ENCODE measurements at regions not wholly inside any gene's neighbourhood (a gene's known extent, or its start where the extent isn't known, plus 50 kb on each side); places are given as distances from the start of the nearest gene placed in this dataset.

DNA sequence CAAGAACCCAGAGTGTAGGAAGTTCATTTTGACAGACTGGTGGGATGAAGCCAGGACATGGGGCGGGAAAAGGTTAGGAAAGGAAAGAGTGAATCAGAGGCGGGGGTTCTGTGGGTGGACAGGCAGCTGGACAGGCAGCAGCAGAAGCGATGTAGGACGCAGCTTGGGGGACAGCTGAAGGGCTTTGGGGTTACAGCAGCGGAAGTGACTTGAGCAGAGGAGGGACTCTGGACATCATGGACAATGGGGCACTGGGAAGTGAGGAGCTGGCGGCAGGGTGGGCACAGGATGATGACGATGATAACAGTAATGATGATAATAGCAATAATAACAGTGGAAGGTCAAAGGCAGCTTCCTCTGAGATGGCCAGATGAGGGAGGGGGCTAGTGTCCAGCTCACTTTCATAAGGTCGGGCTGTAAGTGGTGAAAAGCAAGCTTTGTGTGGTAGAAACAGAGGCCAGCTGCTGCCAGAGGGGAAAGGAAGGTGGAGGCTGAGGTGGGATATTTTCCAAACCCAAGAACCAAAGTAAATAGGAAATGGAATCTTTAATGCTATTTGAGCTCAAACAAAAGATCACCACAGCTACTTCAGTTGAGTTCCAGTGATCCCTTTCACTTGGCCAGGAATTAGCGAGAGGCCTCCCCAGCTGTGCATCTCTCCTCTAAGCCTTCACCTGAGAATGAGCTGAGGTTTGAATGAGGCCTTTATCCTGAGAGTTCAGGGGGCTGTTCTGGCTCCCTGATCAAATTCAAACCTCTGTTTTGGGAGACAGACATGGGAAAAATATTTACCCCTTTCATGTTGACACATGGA, 433.5 kb downstream of the DHX35 start:
- H3K4me1 ChIP-seq (ENCODE audit: insufficient read depth) = no peaks in the 10 kb centered on the region
- no peaks in the 10 kb centered on the region for H3K79me2 ChIP-seq (ENCODE audit: insufficient read depth)
- 54 to 64% methylated on average over 9 of the region's 9 CpGs for WGBS, 2 experiments (ENCODE audit: low coverage in 1 of 2, low lambda C conversion rate in 2 of 2, missing lambda C conversion rate in 2 of 2)
- H3K9me3 ChIP-seq (ENCODE audit: low read depth) = no peaks in the 10 kb centered on the region
- H3K4me3 ChIP-seq = no peak overlapping the region
- no peaks in the 10 kb centered on the region for H3K36me3 ChIP-seq (ENCODE audit: low read depth)
- H3K9me2 ChIP-seq (ENCODE audit: insufficient read depth) = no peaks in the 10 kb centered on the region
- no peaks in the 10 kb centered on the region for H3K27me3 ChIP-seq (replicated peaks; ENCODE audit: insufficient read depth)
- no peaks in the 10 kb centered on the region for H4K20me1 ChIP-seq (ENCODE audit: insufficient read depth)
- in situ Hi-C loops (cut with MboI) = no loop called here
- H3K27ac ChIP-seq = no peak overlapping the region
- H3K9ac ChIP-seq = no peak overlapping the region
- TF ChIP-seq EZH2phosphoT487 (IDR thresholded peaks at IDR 0.05; ENCODE audit: insufficient read depth, low read depth) (no peak), EZH2 (IDR thresholded peaks at IDR 0.05; ENCODE audit: insufficient read depth, poor library complexity, severe bottlenecking) (no peak)
- H2AFZ ChIP-seq = no peak overlapping the region
- no peaks in the 10 kb centered on the region for H3F3A ChIP-seq (ENCODE audit: insufficient read depth)
- H3K4me2 ChIP-seq (ENCODE audit: unreplicated experiment) = no peak overlapping the region
- no peak for DNase-seq

DNA sequence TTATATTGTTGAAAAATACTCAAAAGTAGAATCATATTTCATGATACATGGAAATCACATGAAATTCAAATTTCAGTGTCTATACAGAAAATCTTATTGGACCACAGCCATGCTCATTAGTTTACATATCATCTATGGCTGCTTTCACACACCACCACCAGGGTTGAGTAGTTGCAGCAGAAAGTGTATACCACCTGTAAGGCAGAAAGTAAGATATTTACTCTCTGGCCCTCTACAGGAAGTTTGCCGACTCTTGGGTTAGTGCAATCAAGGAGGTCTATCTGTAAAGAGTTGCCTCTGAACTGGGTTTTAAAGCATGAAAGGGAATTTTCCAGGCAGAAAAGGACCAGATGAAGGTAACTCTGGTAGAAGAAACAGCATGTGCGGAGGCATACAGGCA, 432.3 kb downstream of the DHX35 start:
- no peaks in the 10 kb centered on the region for H3K36me3 ChIP-seq (ENCODE audit: low read depth)
- H3K27ac ChIP-seq = no peak overlapping the region
- no peaks in the 10 kb centered on the region for H3K4me1 ChIP-seq (ENCODE audit: insufficient read depth)
- no peak for DNase-seq
- 76 to 85% methylated on average over 2 of the region's 2 CpGs for WGBS, 2 experiments (ENCODE audit: low coverage in 1 of 2, low lambda C conversion rate in 2 of 2, missing lambda C conversion rate in 2 of 2)
- H3K79me2 ChIP-seq (ENCODE audit: insufficient read depth) = no peaks in the 10 kb centered on the region
- TF ChIP-seq EZH2phosphoT487 (IDR thresholded peaks at IDR 0.05; ENCODE audit: insufficient read depth, low read depth) (no peak), EZH2 (IDR thresholded peaks at IDR 0.05; ENCODE audit: insufficient read depth, poor library complexity, severe bottlenecking) (no peak)
- H4K20me1 ChIP-seq (ENCODE audit: insufficient read depth) = no peaks in the 10 kb centered on the region
- H3K4me3 ChIP-seq = no peak overlapping the region
- H2AFZ ChIP-seq = no peak overlapping the region
- H3K4me2 ChIP-seq (ENCODE audit: unreplicated experiment) = no peak overlapping the region
- in situ Hi-C loops (cut with MboI) = no loop called here
- H3K9ac ChIP-seq = no peak overlapping the region
- no peaks in the 10 kb centered on the region for H3K9me2 ChIP-seq (ENCODE audit: insufficient read depth)
- no peaks in the 10 kb centered on the region for H3K27me3 ChIP-seq (replicated peaks; ENCODE audit: insufficient read depth)
- no peaks in the 10 kb centered on the region for H3F3A ChIP-seq (ENCODE audit: insufficient read depth)
- H3K9me3 ChIP-seq (ENCODE audit: low read depth) = no peaks in the 10 kb centered on the region

DNA sequence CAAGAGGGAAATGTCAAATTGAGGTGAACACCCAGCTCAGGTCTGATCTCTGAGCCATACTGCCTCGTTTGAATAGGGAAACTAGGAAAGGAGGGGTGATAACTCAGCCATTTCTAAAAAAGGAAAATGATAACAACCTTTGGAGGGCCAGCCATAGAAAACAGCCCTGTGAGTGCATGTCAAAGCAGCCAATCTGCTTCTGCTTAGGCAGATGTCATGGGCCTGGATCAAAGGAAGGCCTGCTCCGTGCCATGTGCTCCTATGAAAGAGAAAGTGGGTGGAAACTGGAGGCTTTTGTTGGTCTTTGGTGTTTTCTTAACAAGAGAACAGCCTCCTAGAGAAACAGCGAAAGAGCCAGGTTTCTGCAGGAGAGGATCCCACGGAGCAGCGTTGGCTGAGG, 428.0 kb downstream of the DHX35 start:
- H3K9me3 ChIP-seq (ENCODE audit: low read depth) = no peaks in the 10 kb centered on the region
- no peak overlapping the region for H2AFZ ChIP-seq
- in situ Hi-C loops (cut with MboI) = no loop called here
- H3F3A ChIP-seq (ENCODE audit: insufficient read depth) = no peaks in the 10 kb centered on the region
- no peak overlapping the region for H3K27ac ChIP-seq
- no peaks in the 10 kb centered on the region for H3K9me2 ChIP-seq (ENCODE audit: insufficient read depth)
- no peaks in the 10 kb centered on the region for H3K4me1 ChIP-seq (ENCODE audit: insufficient read depth)
- no peaks in the 10 kb centered on the region for H3K79me2 ChIP-seq (ENCODE audit: insufficient read depth)
- no peak for DNase-seq
- H4K20me1 ChIP-seq (ENCODE audit: insufficient read depth) = no peaks in the 10 kb centered on the region
- H3K4me3 ChIP-seq = no peak overlapping the region
- H3K27me3 ChIP-seq (replicated peaks; ENCODE audit: insufficient read depth) = no peaks in the 10 kb centered on the region
- TF ChIP-seq EZH2phosphoT487 (IDR thresholded peaks at IDR 0.05; ENCODE audit: insufficient read depth, low read depth) (no peak), EZH2 (IDR thresholded peaks at IDR 0.05; ENCODE audit: insufficient read depth, poor library complexity, severe bottlenecking) (no peak)
- WGBS, 2 experiments (ENCODE audit: low coverage in 1 of 2, low lambda C conversion rate in 2 of 2, missing lambda C conversion rate in 2 of 2) = 27 to 34% methylated on average over 5 of the region's 5 CpGs
- H3K36me3 ChIP-seq (ENCODE audit: low read depth) = no peaks in the 10 kb centered on the region
- H3K9ac ChIP-seq = no peak overlapping the region
- H3K4me2 ChIP-seq (ENCODE audit: unreplicated experiment) = no peak overlapping the region

DNA sequence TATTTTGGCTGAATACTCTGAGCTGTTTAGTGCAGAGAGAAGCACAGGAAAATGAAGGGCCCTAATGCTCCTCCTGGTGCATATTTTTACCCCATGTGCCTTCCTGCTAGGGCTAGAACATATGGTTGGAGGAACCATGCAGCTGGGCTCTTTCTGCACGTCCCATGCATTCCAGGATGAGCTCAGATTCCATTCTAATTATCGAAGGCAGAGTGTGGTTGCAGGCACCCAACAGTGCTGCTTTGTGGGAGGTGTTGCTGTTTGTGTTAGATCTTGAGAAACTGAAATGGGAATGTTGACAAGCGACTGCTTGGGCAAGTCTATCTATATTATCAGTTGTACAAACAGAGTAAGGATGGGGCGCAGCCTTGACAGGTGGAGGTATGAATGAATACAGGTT, 419.5 kb downstream of the DHX35 start:
- TF ChIP-seq EZH2phosphoT487 (IDR thresholded peaks at IDR 0.05; ENCODE audit: insufficient read depth, low read depth) (no peak), EZH2 (IDR thresholded peaks at IDR 0.05; ENCODE audit: insufficient read depth, poor library complexity, severe bottlenecking) (no peak)
- no peaks in the 10 kb centered on the region for H3K79me2 ChIP-seq (ENCODE audit: insufficient read depth)
- in situ Hi-C loops (cut with MboI) = no loop called here
- H3K4me1 ChIP-seq (ENCODE audit: insufficient read depth) = no peaks in the 10 kb centered on the region
- H4K20me1 ChIP-seq (ENCODE audit: insufficient read depth) = no peaks in the 10 kb centered on the region
- H3F3A ChIP-seq (ENCODE audit: insufficient read depth) = no peaks in the 10 kb centered on the region
- no peaks in the 10 kb centered on the region for H3K36me3 ChIP-seq (ENCODE audit: low read depth)
- no peak overlapping the region for H3K4me2 ChIP-seq (ENCODE audit: unreplicated experiment)
- no peak for DNase-seq
- no peak overlapping the region for H2AFZ ChIP-seq
- 38 to 43% methylated on average over 4 of the region's 4 CpGs for WGBS, 2 experiments (ENCODE audit: low coverage in 1 of 2, low lambda C conversion rate in 2 of 2, missing lambda C conversion rate in 2 of 2)
- H3K9ac ChIP-seq = no peak overlapping the region
- no peak overlapping the region for H3K4me3 ChIP-seq
- H3K9me2 ChIP-seq (ENCODE audit: insufficient read depth) = no peaks in the 10 kb centered on the region
- H3K27me3 ChIP-seq (replicated peaks; ENCODE audit: insufficient read depth) = no peaks in the 10 kb centered on the region
- H3K9me3 ChIP-seq (ENCODE audit: low read depth) = no peaks in the 10 kb centered on the region
- no peak overlapping the region for H3K27ac ChIP-seq
